ENCODE measurements at regions not wholly inside any gene's neighbourhood (a gene's known extent, or its start where the extent isn't known, plus 50 kb on each side); places are given as distances from the start of the nearest gene placed in this dataset.

DNA sequence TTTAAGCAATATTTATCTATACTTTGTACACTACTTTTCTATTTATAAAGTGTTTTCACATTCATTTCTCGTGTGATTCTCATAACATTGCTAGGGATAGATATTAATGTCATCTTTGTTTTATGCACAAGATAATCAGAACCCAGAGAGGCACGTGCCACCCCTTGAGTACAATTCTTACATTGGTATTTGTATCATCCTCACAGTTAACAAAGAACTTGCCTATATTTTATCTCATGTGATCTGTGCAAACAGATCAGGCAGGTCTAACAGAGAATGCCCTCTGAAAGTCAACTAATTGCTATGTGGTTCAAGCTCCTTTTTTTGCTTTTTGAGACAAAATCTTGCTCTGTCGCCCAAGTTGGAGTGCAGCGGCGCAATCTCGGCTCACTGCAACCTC is 604.5 kb downstream of the LMO4 start:
- TF ChIP-seq, protein P1, sequence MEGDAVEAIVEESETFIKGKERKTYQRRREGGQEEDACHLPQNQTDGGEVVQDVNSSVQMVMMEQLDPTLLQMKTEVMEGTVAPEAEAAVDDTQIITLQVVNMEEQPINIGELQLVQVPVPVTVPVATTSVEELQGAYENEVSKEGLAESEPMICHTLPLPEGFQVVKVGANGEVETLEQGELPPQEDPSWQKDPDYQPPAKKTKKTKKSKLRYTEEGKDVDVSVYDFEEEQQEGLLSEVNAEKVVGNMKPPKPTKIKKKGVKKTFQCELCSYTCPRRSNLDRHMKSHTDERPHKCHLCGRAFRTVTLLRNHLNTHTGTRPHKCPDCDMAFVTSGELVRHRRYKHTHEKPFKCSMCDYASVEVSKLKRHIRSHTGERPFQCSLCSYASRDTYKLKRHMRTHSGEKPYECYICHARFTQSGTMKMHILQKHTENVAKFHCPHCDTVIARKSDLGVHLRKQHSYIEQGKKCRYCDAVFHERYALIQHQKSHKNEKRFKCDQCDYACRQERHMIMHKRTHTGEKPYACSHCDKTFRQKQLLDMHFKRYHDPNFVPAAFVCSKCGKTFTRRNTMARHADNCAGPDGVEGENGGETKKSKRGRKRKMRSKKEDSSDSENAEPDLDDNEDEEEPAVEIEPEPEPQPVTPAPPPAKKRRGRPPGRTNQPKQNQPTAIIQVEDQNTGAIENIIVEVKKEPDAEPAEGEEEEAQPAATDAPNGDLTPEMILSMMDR (conservative IDR thresholded peaks at IDR 0.05; ENCODE audit: low read length): no peak
- no peak for TF ChIP-seq EZH2phosphoT487 (IDR thresholded peaks at IDR 0.05; ENCODE audit: borderline replicate concordance, low read depth, low read length)

Data from OCI-LY7 (cell line).